ENCODE measurements at regions not wholly inside any gene's neighbourhood (a gene's known extent, or its start where the extent isn't known, plus 50 kb on each side); places are given as distances from the start of the nearest gene placed in this dataset.
A peak's percentile ranks its signal among the peaks of the same experiment; 100 is the strongest.

- Histone ChIP-seq H3K27ac (no peak overlapping the region), H3K4me3 (no peak overlapping the region), H3K9me3 (peaks cover 0 to 11% of the 10 kb centered on the region in 2 donors), H3K27me3 (no peaks in the 10 kb centered on the region), H3K4me1 (no peaks in the 10 kb centered on the region), H3K36me3 (no peaks in the 10 kb centered on the region)
- DNase-seq (no peak), ATAC-seq (no peak)
- intact Hi-C loops (cut with DNase I) = no loop called here
- no peak for TF ChIP-seq CTCF (IDR thresholded peaks at IDR 0.05)
Measured at GRCh38 chr18:78649421-78649820, 330.2 kb upstream of the SALL3 start.

GRCh38 chr18:78650926-78651325 lies 328.7 kb upstream of the SALL3 start:
- Histone ChIP-seq H3K27me3 (no peaks in the 10 kb centered on the region), H3K4me1 (no peaks in the 10 kb centered on the region), H3K4me3 (no peak overlapping the region), H3K27ac (no peak overlapping the region), H3K9me3 (peaks cover 0 to 18% of the 10 kb centered on the region in 2 donors), H3K36me3 (no peaks in the 10 kb centered on the region)
- no peak for ATAC-seq
- no peak for DNase-seq
- TF ChIP-seq CTCF (IDR thresholded peaks at IDR 0.05) = no peak
- intact Hi-C loops (cut with DNase I) = no loop called here

DNA sequence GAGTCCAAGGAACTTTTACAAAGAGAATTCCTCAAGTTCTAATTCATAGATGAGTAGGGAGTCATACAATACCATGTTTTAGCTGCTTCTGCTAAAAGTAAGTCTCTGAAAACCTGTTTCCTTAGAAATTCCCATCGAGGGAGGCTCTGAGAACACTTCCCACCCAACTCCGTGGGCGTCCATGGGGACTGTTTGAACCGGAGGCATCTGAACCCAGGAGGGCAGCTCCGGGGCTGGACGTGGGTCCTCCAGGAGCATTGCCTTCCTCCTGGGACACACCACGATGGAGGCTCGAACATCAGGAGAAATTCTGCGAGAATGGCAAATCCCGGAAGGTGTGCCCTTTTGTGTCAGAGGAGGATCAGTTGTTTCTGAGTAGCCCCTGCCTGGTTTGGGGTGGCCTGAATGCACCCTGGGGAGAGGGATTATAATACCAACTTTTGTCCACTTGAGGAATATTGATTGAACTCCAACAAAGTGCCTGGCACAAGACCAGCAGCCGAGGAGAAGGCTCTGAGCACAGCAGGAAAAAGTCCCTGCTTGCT lies 327.5 kb upstream of the SALL3 start:
- DNase-seq (no peak), ATAC-seq (no peak)
- Histone ChIP-seq H3K9me3 (peaks cover 0 to 18% of the 10 kb centered on the region in 2 donors), H3K27me3 (no peaks in the 10 kb centered on the region), H3K27ac (no peak overlapping the region), H3K36me3 (no peaks in the 10 kb centered on the region), H3K4me1 (no peaks in the 10 kb centered on the region), H3K4me3 (no peak overlapping the region)
- intact Hi-C loops (cut with DNase I) = no loop called here
- no peak for TF ChIP-seq CTCF (IDR thresholded peaks at IDR 0.05)

DNA sequence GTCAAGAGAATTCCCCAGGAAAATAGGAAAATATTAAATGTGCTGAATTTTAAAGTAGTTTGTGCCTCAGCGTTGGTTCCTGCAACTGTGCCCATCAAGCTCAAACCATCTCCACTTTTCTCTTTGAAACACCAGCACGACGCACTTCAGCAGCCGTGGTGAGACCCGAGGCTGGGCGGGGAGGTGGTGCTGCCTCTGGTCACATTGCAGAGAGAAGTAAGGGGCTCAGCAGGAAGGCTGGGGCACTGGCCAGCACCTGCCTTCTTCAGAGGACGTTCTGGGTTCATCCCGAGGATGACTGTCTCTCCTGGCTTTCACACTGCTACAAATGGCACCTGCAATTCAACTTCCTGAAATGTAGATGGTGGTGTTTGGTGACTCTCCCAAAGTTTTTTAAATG lies 323.7 kb upstream of the SALL3 start:
- H3K36me3 ChIP-seq = no peaks in the 10 kb centered on the region
- H3K9me3 ChIP-seq = peaks cover 0 to 16% of the 10 kb centered on the region in 2 donors
- no peaks in the 10 kb centered on the region for H3K4me1 ChIP-seq
- no peak overlapping the region for H3K4me3 ChIP-seq
- ATAC-seq (no peak), DNase-seq (peak in 1 of 4 donors; percentile 40)
- intact Hi-C loops (cut with DNase I) = no loop called here
- no peak for TF ChIP-seq CTCF (IDR thresholded peaks at IDR 0.05)
- H3K27ac ChIP-seq = no peak overlapping the region
- H3K27me3 ChIP-seq = peaks cover 0 to 15% of the 10 kb centered on the region in 2 donors

DNA sequence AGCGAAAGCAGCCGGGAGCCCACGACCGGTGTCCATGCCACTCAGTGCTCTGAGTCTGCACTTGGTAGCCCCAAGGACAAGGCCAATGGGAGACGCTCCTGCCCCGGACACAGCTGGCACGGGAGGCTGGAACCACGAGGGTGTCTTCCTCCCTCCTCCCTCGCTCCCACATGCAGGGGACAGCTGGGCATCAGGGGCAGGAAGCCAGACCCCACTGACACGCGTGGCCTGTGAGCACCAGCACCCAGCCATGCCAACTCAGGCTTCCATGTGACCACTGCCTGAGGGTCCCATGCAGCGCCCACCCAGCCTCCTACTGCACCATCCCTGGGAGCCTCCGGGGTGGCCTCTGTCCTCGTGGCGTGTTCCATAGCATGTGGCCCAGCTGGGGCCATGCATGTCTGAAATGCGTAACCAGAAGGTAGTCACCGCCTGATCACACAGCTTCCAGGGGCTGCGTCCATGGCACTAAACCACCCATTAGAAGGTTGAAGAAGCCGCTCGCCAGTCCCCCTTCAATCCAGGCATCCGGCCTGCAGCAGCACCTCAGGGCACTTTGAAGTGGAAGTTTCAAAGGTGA lies 323.2 kb upstream of the SALL3 start:
- Histone ChIP-seq H3K9me3 (peaks cover 0 to 14% of the 10 kb centered on the region in 2 donors), H3K36me3 (no peaks in the 10 kb centered on the region), H3K4me3 (no peak overlapping the region), H3K27ac (no peak overlapping the region), H3K27me3 (peaks cover 0 to 15% of the 10 kb centered on the region in 2 donors), H3K4me1 (no peaks in the 10 kb centered on the region)
- TF ChIP-seq CTCF (IDR thresholded peaks at IDR 0.05) = no peak
- DNase-seq (peak in 1 of 4 donors; percentile 49), ATAC-seq (no peak)
- intact Hi-C loops (cut with DNase I) = no loop called here

Measured in left lung (tissue), 4 donors.